Fibroblast of lung (primary cell): ENCODE measurements at regions not wholly inside any gene's neighbourhood (a gene's known extent, or its start where the extent isn't known, plus 50 kb on each side); places are given as distances from the start of the nearest gene placed in this dataset.

ENCODE experiments used
- DNase-seq, 2 donors: peaks; one replicate each; pipeline versions ENCODE4 v3.0.0 to v3.0.0-alpha.2; 2010; ENCODE audit warnings: low read depth in 2 of 2
- H2AFZ ChIP-seq: 2 replicates; pipeline ENCODE4 v1.5.1; 2012; ENCODE audit warnings: low read length, control low read depth, inconsistent platforms
- H3K27ac ChIP-seq: 2 replicates; pipeline ENCODE4 v1.5.1; 2011; ENCODE audit warnings: low read length, control low read depth; ENCODE audit not compliant: insufficient read depth
- H3K27me3 ChIP-seq: 2 replicates; pipeline ENCODE4 v1.5.1; 2011; ENCODE audit warnings: mild to moderate bottlenecking, low read length; ENCODE audit not compliant: control insufficient read depth, insufficient read depth
- H3K36me3 ChIP-seq: 2 replicates; pipeline ENCODE4 v1.5.1; 2011; ENCODE audit warnings: low read length; ENCODE audit not compliant: control insufficient read depth, insufficient read depth
- H3K4me1 ChIP-seq: 2 replicates; pipeline ENCODE4 v1.5.1; 2011; ENCODE audit warnings: low read length; ENCODE audit not compliant: control insufficient read depth, insufficient read depth; ENCODE audit errors: extremely low read depth
- H3K4me2 ChIP-seq: 2 replicates; pipeline ENCODE4 v1.5.1; 2011; ENCODE audit warnings: low read length, control low read depth; ENCODE audit not compliant: insufficient read depth; ENCODE audit errors: extremely low read depth
- H3K4me3 ChIP-seq, 4 experiments: fragments of 200-600 bp in 1 of 4; sonication (generic) in 1 of 4; replicated peaks in 1 of 4; 2 replicates each; pipeline ENCODE4 v1.5.1; 2011 to 2016; ENCODE audit warnings: low read length in 4 of 4, low read depth in 3 of 4, mild to moderate bottlenecking in 3 of 4, control low read depth in 2 of 4, inconsistent platforms in 1 of 4, mixed read lengths in 1 of 4; ENCODE audit not compliant: insufficient read depth in 1 of 4; ENCODE audit errors: control extremely low read depth in 1 of 4
- H3K79me2 ChIP-seq: 2 replicates; pipeline ENCODE4 v1.5.1; 2012; ENCODE audit warnings: mild to moderate bottlenecking, low read length, inconsistent platforms; ENCODE audit not compliant: control insufficient read depth, insufficient read depth
- H3K9ac ChIP-seq: 2 replicates; pipeline ENCODE4 v1.5.1; 2011; ENCODE audit warnings: mild to moderate bottlenecking, low read length, control low read depth; ENCODE audit not compliant: insufficient read depth
- H3K9me3 ChIP-seq: 2 replicates; pipeline ENCODE4 v1.5.1; 2012; ENCODE audit warnings: low read depth, low read length; ENCODE audit not compliant: control insufficient read depth, insufficient read depth
- H4K20me1 ChIP-seq: 2 replicates; pipeline ENCODE4 v1.5.1; 2011; ENCODE audit warnings: low read length; ENCODE audit not compliant: control insufficient read depth, insufficient read depth; ENCODE audit errors: extremely low read depth
- EZH2 ChIP-seq: IDR thresholded peaks from 2 replicates; pipeline ENCODE4 v1.5.1; 2012; ENCODE audit warnings: low read length, control low read depth, mild to moderate bottlenecking; ENCODE audit errors: missing control alignments
- TF ChIP-seq, protein P1 (sequence below), 2 donors: IDR thresholded peaks in 1 of 2; conservative IDR thresholded peaks in 1 of 2; 1 replicate in 1 of 2; 2 replicates in 1 of 2; pipeline ENCODE4 v1.5.1; 2011 to 2012; ENCODE audit warnings: low read length in 2 of 2, control low read depth in 1 of 2, inconsistent platforms in 1 of 2, low read depth in 1 of 2, mild to moderate bottlenecking in 1 of 2

GRCh38 chr2:220985561-220985960 is 586.5 kb downstream of the EPHA4 start:
- H3K4me3 ChIP-seq = no peak overlapping the region
- no peaks in the 10 kb centered on the region for H3K79me2 ChIP-seq

DNA sequence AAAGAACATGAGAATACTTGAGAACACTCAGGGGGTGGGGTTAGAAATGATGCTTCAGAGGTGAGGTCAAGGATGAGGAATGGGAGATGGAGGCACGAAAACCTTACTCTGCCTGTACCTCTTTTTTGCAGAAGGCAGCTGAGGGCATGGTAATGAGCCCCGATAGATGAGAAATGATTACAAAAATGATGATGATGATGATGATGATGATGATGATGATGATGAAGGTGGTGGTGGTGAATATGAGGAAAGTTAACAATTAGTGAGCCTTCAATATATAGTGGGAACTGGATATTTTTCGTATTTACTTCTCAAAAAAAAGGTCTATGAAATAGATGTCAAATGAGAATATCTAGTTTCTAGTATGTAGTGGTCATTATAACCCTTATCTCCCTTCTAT is 584.3 kb downstream of the EPHA4 start:
- no peaks in the 10 kb centered on the region for H3K4me1 ChIP-seq
- H3K4me2 ChIP-seq = no peak overlapping the region
- no peak overlapping the region for H3K27ac ChIP-seq
- no peak for DNase-seq
- TF ChIP-seq EZH2 = no peak
- TF ChIP-seq, protein P1, sequence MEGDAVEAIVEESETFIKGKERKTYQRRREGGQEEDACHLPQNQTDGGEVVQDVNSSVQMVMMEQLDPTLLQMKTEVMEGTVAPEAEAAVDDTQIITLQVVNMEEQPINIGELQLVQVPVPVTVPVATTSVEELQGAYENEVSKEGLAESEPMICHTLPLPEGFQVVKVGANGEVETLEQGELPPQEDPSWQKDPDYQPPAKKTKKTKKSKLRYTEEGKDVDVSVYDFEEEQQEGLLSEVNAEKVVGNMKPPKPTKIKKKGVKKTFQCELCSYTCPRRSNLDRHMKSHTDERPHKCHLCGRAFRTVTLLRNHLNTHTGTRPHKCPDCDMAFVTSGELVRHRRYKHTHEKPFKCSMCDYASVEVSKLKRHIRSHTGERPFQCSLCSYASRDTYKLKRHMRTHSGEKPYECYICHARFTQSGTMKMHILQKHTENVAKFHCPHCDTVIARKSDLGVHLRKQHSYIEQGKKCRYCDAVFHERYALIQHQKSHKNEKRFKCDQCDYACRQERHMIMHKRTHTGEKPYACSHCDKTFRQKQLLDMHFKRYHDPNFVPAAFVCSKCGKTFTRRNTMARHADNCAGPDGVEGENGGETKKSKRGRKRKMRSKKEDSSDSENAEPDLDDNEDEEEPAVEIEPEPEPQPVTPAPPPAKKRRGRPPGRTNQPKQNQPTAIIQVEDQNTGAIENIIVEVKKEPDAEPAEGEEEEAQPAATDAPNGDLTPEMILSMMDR (conservative IDR thresholded peaks at IDR 0.05 in 1 of 2, IDR thresholded peaks at IDR 0.05 in 1 of 2; ENCODE audit: low read depth in 1 of 2, low read length in 2 of 2) = no peak
- H3K27me3 ChIP-seq = no peaks in the 10 kb centered on the region
- H3K9me3 ChIP-seq = no peaks in the 10 kb centered on the region
- H2AFZ ChIP-seq = no peak overlapping the region
- H3K4me3 ChIP-seq = no peak overlapping the region
- no peak overlapping the region for H3K9ac ChIP-seq
- no peaks in the 10 kb centered on the region for H4K20me1 ChIP-seq
- H3K36me3 ChIP-seq = no peaks in the 10 kb centered on the region
- no peaks in the 10 kb centered on the region for H3K79me2 ChIP-seq

More at GRCh38 chr2:220985561-220985960, 586.5 kb downstream of the EPHA4 start:
- Histone ChIP-seq H3K4me1 (no peaks in the 10 kb centered on the region), H3K36me3 (no peaks in the 10 kb centered on the region), H3K9ac (no peak overlapping the region), H2AFZ (no peak overlapping the region), H4K20me1 (no peaks in the 10 kb centered on the region), H3K9me3 (no peaks in the 10 kb centered on the region), H3K4me2 (no peak overlapping the region), H3K27ac (no peak overlapping the region), H3K27me3 (no peaks in the 10 kb centered on the region)
- TF ChIP-seq EZH2 = no peak
- TF ChIP-seq, protein P1 (conservative IDR thresholded peaks at IDR 0.05 in 1 of 2, IDR thresholded peaks at IDR 0.05 in 1 of 2; ENCODE audit: low read depth in 1 of 2, low read length in 2 of 2) = no peak
- peak in 1 of 2 donors; percentile 42 for DNase-seq

DNA sequence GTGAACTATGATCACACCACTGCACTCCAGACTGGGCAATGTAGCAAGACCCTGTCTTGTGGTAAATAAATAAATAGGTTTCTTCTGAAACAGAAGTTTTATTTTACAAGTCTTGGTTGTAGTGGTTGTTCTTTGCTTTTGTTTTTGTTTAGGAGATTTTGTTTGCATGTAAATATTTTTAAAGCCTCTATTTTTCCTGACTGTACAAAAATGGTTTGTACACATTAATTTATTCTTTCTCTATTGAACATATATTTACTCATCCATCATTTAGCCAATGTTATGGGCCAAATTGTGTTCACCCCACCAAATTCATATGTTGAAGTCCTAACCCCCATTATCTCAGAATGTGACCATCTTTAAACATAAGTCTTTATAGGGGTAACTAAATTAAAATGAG is 580.1 kb downstream of the EPHA4 start:
- Histone ChIP-seq H3K4me3 (no peak overlapping the region), H3K36me3 (no peaks in the 10 kb centered on the region), H3K4me1 (no peaks in the 10 kb centered on the region), H3K27ac (no peak overlapping the region), H3K27me3 (no peaks in the 10 kb centered on the region), H3K9me3 (no peaks in the 10 kb centered on the region), H3K4me2 (no peak overlapping the region), H4K20me1 (no peaks in the 10 kb centered on the region), H3K79me2 (no peaks in the 10 kb centered on the region), H2AFZ (no peak overlapping the region), H3K9ac (no peak overlapping the region)
- TF ChIP-seq, protein P1 (conservative IDR thresholded peaks at IDR 0.05 in 1 of 2, IDR thresholded peaks at IDR 0.05 in 1 of 2; ENCODE audit: low read depth in 1 of 2, low read length in 2 of 2) = no peak
- TF ChIP-seq EZH2 = no peak
- DNase-seq = no peak
